Activated naive CD4-positive, alpha-beta T cell treated with anti-CD3 and anti-CD28 coated beads, Interleukin-2, amount 50 U/mL, for 16 hours (primary cell): ENCODE measurements at regions not wholly inside any gene's neighbourhood (a gene's known extent, or its start where the extent isn't known, plus 50 kb on each side); places are given as distances from the start of the nearest gene placed in this dataset.

Source experiments
- DNase-seq: peaks from one replicate; pipeline ENCODE4 v3.0.0-alpha.2; 2020

DNA sequence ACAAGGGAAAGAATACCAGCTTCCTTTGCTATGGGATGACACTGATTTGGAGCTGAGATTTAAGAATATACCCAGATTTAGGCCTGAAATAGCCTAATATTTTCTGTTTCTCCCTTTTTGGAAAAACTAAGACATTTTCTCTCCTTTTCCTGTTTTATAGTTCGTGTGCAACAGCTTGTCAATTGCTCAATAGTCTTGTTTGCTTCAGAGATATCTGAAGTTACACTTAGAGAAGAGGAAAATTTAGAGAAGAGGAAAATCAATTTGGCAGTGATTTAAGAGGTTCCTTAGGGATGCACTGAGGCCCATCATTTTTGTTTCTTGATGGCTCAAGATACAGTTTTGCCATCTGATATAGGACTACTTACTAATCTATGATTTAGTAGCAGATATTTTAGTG lies 398.6 kb downstream of the RFPL4B start:
- DNase-seq = no peak

DNA sequence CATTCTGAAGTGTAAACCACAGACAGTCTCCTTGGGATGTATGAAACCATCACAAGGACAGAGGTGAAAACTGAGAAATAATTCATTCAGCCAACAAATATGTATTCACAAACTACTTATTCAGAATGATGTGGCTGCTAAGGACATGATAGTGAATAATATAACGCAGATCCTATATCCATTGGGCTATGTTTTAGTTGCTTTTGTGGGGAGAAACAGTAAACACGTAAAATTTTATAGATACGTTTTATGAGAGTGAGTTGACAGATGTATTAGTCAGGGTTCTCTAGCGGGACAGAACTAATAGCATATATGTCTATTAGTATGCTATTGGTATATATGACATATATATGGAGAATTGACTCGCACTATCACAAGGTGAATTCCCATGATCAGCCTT lies 402.5 kb downstream of the RFPL4B start:
- DNase-seq = no peak

DNA sequence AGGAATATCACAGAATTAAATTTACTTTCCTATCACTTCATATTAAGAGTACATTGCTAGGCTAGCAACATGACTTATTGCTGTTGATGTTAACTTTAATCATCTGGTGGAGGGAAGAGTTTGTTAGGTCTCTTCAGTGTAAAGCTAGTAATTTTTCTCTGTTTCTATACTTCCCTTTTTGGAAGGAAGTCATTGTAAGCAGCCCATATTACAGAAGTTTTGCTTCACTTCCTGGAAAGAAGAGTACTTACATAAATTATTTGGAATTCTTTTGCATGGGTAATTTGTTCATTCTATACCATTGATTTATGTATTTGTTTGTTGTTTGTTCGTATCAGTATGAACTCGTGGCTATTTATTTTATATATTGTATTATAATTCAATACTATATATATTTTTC lies 405.2 kb downstream of the RFPL4B start:
- DNase-seq = no peak

GRCh38 chr6:112752791-112753190 lies 405.7 kb downstream of the RFPL4B start:
- DNase-seq = no peak

DNA sequence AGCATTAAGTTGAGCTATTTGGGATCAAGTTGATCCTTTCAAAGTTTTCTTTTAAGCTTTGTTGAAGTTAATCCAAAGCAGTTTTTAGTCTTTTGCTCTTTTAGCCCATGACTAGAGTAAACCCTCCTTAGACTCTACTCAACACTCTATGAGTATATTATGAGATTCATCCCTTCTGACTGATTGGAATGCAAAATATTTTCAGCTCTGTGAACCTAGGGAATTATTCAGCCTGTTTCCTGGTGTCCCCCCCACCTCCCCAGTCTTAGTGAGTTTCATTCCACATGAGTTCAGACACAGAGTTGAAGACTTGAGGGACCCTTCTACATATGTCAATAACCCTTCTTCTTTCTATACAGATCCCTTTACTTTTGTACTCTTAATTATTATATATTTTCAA lies 413.7 kb downstream of the RFPL4B start:
- no peak for DNase-seq

GRCh38 chr6:112761740-112762139 lies 414.6 kb downstream of the RFPL4B start:
- no peak for DNase-seq

DNA sequence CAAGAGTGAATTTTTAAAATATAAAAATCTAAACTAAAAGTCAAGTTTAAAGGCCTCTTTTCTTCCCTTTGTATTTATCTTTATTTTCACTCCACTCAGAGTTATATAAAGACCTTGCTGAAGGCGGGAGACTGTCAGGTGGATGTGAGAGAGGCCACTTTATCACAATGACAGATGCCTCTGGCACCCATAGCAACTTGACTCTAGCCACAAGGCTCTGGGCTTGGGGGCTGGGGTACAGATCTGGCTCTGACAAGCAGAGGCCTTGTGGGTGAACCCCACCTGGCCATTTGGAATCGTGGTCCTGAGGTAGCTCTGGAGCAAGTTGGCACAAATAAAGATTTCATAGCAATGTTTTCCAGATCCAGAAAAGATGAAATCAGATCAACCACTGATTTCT lies 417.2 kb downstream of the RFPL4B start:
- DNase-seq = no peak

DNA sequence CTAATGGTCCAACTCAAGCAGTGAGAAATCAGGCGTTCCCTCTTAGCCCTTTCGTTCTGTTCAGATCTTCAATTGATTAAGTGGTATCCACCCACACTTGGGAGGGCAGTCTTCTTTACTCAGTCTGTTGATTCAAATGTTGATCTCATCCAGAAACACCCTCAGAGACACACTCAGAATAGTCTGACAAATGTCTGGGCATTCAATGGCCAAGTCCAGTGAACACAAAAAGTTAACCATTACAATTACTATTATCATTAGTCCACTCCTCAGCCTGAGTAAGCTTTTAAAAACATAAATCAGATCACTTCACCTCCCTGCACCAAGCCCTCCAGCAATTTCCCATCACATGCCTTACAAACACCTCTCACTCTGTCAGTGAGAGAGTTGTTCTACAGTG lies 423.2 kb downstream of the RFPL4B start:
- no peak for DNase-seq

DNA sequence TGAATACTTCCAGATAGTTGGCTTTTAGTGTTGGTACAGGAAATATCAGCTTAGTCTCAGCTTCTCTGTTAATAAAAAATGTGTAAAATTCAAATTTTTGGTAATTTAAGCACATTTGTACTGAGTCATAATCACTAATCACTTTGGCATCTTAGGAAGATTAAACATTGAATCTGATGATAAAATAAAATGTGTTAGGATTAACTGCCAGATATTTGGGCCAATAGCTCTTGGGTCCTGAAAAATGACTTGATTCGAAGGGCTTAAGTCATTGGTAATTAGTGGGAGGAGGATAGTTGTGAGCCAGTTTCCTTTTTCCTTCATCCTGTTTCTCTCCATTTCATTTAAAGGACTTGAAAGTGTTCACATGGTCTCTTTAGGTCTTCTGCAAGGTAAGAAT lies 426.1 kb downstream of the RFPL4B start:
- no peak for DNase-seq

GRCh38 chr6:112774319-112774718 lies 427.2 kb downstream of the RFPL4B start:
- no peak for DNase-seq

- no peak for DNase-seq
Observed at GRCh38 chr6:112780498-112781096, 433.5 kb downstream of the RFPL4B start.

DNA sequence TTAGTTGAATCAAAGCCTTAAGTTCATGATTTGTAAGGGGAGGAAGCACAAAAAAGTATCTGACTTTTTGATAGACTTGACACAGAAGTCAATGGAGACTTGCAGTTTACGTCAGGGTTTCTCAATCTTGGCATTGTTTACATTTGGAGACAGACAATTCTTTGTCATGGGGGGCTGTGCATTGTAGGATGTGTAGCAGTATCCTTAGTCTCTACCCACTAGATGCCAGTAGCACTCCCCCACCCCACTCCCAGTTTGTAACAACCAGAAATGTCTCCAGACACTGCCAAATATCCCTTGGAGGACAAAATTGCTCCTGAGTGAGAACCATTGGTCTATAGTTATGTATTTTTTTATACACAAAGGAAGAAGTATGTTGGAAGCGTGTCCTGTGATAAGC lies 434.1 kb downstream of the RFPL4B start:
- no peak for DNase-seq

DNA sequence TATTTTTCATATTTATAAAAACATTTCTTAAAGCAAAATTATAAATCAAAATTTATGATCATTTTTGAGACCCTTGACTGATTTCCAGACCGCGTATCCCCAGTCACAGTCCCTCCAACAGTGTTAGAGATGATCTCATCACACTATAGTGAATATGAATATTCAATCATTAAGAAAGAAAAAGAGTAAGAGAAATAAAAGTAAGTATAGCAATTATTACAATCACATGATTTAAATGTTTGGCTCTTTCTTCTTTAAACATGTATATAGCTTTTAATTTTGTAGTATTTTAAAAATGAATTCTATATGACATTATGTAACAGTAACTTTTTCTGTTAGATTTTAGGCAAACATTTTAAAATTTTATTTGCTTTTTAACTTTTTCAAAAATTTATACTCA lies 438.3 kb downstream of the RFPL4B start:
- no peak for DNase-seq

GRCh38 chr6:112786801-112787200 lies 439.7 kb downstream of the RFPL4B start:
- DNase-seq = no peak

DNA sequence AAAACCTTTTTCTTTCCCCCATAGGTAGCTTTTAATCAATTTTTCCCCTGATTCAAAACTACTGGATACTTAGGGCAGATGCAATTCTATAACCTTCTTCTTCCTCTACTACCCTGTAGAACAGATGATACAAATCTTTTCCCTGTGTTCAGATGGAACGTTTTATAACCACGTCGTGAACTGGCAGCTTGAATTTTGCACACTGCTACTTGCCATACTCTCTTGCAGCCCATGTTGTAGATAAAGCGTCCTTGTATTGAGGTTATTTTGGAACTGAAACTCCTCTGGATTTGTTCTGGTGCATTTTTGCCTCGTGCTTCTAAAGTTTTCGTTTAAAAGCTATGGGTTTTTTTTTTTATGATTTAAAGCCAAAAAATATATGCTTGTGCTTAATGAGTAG lies 440.2 kb downstream of the RFPL4B start:
- no peak for DNase-seq

DNA sequence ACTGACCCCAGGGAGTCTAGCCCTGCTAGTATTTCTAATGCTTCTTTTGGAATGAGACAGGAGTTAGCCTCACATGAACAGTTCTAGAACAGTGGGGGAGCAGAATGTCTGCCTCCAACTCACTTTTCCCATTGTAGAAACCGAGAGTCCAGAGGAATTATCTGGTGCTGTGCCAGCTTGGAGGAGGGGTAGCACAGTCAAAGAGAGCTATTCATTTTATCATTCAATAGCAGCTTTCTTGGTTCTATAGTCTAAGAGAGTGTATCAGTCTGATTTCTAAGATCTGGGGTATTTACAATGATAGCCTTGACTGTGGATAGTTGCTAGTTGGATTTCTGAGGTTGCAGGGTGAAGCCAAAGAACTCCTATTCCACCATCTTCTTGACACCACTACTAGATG lies 448.2 kb downstream of the RFPL4B start:
- no peak for DNase-seq

- DNase-seq = no peak
Observed at GRCh38 chr6:112796712-112797111, 449.6 kb downstream of the RFPL4B start.

GRCh38 chr6:112799889-112800288 lies 452.8 kb downstream of the RFPL4B start:
- no peak for DNase-seq

- no peak for DNase-seq
Observed at GRCh38 chr6:112800439-112800838, 453.3 kb downstream of the RFPL4B start.

DNA sequence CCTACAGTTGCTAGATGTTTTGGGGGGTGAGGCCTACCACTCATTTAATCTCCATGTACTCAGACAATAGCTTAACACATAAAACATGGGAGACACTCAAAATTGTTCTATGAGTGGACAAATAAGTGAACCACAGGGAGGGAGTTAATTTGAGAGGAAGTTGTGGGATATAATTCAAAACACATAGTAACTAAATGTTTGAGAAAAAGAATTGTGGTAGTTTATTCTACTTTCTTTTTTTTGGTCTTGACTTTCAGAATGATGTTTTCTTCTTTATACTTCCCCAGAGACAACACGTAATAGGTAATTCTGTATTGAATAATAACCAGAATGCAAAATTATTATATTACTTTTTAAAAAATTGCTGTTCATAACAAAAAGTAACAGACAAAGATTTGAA lies 453.8 kb downstream of the RFPL4B start:
- no peak for DNase-seq

DNA sequence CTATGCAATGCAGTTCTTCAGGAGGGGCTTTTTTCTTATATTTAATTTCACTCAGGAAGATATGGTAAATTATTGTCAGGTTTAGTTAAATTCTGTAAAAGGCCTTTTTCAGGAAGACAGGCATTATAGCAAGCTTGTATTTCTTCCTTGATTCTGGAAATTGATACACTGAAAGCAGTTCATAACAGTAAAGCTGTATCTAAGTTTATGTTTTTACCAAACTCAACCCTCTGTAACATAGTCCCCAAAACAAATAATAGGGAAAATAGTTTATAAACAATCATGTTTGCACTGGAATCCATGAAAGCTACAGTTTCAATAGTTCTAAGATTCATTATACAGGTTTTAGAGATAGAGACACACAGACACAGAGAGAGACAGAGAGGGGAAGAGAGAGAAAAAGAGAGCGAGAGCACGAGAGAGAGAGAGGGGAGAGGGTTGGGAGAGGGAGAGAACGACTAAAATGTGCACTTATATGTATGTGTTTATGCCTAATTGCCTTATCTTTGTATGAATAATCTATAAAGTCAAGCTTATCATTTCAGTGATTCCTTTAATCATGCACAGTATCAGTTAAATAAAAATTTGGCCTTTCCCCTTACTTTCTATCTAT lies 454.4 kb downstream of the RFPL4B start:
- DNase-seq = no peak

DNA sequence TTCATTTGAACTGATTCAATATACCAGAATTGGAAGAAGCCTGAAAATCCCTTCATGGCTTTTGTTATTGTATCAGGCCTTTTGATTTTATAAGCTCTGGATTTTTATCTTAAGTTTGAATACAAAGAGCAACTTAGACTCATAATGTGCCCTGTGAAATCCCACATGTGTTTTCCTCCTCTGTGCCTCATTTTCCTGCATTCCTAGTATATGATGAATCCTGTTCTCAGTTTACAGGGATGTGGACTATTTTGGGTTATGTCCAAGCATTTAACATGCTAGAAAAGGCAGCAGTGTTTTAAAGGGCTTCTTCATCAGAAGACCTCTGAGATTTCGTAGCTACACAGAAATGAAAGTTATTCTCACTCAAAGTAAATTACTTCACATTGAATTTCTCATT lies 455.0 kb downstream of the RFPL4B start:
- no peak for DNase-seq

GRCh38 chr6:112804638-112805330 lies 457.7 kb downstream of the RFPL4B start:
- DNase-seq = no peak

GRCh38 chr6:112806163-112806865 lies 459.2 kb downstream of the RFPL4B start:
- DNase-seq = no peak
